ENCODE measurements at regions not wholly inside any gene's neighbourhood (a gene's known extent, or its start where the extent isn't known, plus 50 kb on each side); places are given as distances from the start of the nearest gene placed in this dataset.

DNA sequence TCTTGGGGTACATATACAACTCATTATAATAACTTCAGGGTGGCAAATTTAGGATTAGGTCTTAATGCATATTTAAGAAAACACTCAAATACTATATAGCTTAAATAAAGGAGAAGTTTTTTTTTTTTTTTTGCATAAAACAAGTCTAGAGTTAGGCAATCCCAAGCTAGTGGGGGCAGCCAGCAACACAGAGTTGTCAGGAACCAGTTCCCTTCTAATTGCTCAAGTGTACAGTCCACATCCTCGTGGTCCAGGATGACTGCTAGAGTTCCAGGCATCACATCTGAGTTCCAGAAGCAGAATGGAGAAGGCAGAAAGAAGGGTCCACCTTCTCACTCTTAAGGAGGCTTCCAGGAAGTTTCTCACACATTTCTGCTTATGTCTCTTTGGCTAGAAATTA is 261.9 kb upstream of the PLET1 start:
- TF ChIP-seq POLR2A (IDR thresholded peaks at IDR 0.05; ENCODE audit: low read depth, low read length) (no peak), MXI1 (IDR thresholded peaks at IDR 0.05; ENCODE audit: borderline replicate concordance, low read depth, low read length) (no peak), RFX5 (IDR thresholded peaks at IDR 0.05; ENCODE audit: low read depth, low read length) (no peak), MAFK (IDR thresholded peaks at IDR 0.05; ENCODE audit: low read depth, low read length) (no peak), FOS (IDR thresholded peaks at IDR 0.05; ENCODE audit: low read depth, low read length) (no peak), RCOR1 (IDR thresholded peaks at IDR 0.05; ENCODE audit: insufficient replicate concordance, low read length) (no peak), SMC3 (IDR thresholded peaks at IDR 0.05; ENCODE audit: low read depth, low read length) (no peak)
- TF ChIP-seq, protein P1, sequence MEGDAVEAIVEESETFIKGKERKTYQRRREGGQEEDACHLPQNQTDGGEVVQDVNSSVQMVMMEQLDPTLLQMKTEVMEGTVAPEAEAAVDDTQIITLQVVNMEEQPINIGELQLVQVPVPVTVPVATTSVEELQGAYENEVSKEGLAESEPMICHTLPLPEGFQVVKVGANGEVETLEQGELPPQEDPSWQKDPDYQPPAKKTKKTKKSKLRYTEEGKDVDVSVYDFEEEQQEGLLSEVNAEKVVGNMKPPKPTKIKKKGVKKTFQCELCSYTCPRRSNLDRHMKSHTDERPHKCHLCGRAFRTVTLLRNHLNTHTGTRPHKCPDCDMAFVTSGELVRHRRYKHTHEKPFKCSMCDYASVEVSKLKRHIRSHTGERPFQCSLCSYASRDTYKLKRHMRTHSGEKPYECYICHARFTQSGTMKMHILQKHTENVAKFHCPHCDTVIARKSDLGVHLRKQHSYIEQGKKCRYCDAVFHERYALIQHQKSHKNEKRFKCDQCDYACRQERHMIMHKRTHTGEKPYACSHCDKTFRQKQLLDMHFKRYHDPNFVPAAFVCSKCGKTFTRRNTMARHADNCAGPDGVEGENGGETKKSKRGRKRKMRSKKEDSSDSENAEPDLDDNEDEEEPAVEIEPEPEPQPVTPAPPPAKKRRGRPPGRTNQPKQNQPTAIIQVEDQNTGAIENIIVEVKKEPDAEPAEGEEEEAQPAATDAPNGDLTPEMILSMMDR (conservative IDR thresholded peaks at IDR 0.05; ENCODE audit: low read depth, low read length) = no peak
- TF ChIP-seq, protein P2, sequence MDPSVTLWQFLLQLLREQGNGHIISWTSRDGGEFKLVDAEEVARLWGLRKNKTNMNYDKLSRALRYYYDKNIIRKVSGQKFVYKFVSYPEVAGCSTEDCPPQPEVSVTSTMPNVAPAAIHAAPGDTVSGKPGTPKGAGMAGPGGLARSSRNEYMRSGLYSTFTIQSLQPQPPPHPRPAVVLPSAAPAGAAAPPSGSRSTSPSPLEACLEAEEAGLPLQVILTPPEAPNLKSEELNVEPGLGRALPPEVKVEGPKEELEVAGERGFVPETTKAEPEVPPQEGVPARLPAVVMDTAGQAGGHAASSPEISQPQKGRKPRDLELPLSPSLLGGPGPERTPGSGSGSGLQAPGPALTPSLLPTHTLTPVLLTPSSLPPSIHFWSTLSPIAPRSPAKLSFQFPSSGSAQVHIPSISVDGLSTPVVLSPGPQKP (IDR thresholded peaks at IDR 0.05; ENCODE audit: borderline replicate concordance, low read depth, low read length) = no peak
